Colonic mucosa (tissue), 4 donors: ENCODE measurements at regions not wholly inside any gene's neighbourhood (a gene's known extent, or its start where the extent isn't known, plus 50 kb on each side); places are given as distances from the start of the nearest gene placed in this dataset.

Source experiments
- DNase-seq: peaks from one replicate; pipeline ENCODE4 v3.0.0-alpha.2; 2020
- H3K27ac ChIP-seq: fragments of 200-600 bp; one replicate; pipeline ENCODE4 v1.8.0; 2021
- H3K27me3 ChIP-seq: fragments of 200-600 bp; one replicate; pipeline ENCODE4 v1.8.0; 2021
- H3K36me3 ChIP-seq: fragments of 200-600 bp; one replicate; pipeline ENCODE4 v1.8.0; 2021
- H3K4me1 ChIP-seq: fragments of 200-600 bp; one replicate; pipeline ENCODE4 v1.8.0; 2021; ENCODE audit warnings: mild to moderate bottlenecking
- H3K4me3 ChIP-seq: fragments of 200-600 bp; one replicate; pipeline ENCODE4 v1.8.0; 2021
- H3K9ac ChIP-seq, 2 donors: one replicate each; pipeline ENCODE4 v1.7.0; 2013; ENCODE audit warnings: control low read depth in 2 of 2, low read depth in 2 of 2, low read length in 2 of 2
- H3K9me3 ChIP-seq: fragments of 200-600 bp; one replicate; pipeline ENCODE4 v1.8.0; 2021
- CTCF ChIP-seq: fragments of 200-600 bp; IDR thresholded peaks from one replicate; pipeline ENCODE4 v1.8.0; 2022; ENCODE audit warnings: antibody characterized with exemption, mild to moderate bottlenecking
- intact Hi-C: fragments of 100-400 bp; cut with DNase I; formaldehyde crosslinking; loops from one replicate; pipeline ENCODE4 v1.14.1; 2022
- donor health status: healthy.
- donor health status: DM: no; HTN: no; CAD: no.
- donor health status: DM: no; HTN: no; CAD: no.

- no peak overlapping the region for H3K9ac ChIP-seq
- H3K36me3 ChIP-seq = no peaks in the 10 kb centered on the region
- no peak for TF ChIP-seq CTCF
- no peak for DNase-seq
- H3K27ac ChIP-seq = no peak overlapping the region
- no peaks in the 10 kb centered on the region for H3K27me3 ChIP-seq
- H3K9me3 ChIP-seq = no peaks in the 10 kb centered on the region
- intact Hi-C loops = loop anchor here (1.0 to 10.0 kb wide), 3 partner anchors 109 to 908 kb away; partner anchors contain the start of gene FUT8
- no peak overlapping the region for H3K4me3 ChIP-seq
- H3K4me1 ChIP-seq = no peaks in the 10 kb centered on the region
Observed at GRCh38 chr14:66069830-66070541, 416.2 kb upstream of the CCDC196 start.

- TF ChIP-seq CTCF = peak; percentile 84
- H3K27me3 ChIP-seq = no peaks in the 10 kb centered on the region
- no peak overlapping the region for H3K9ac ChIP-seq
- H3K4me1 ChIP-seq = no peaks in the 10 kb centered on the region
- peak; percentile 70 for DNase-seq
- H3K4me3 ChIP-seq = no peak overlapping the region
- intact Hi-C loops = loop anchor here (1.0 to 10.0 kb wide), 3 partner anchors 109 to 908 kb away; partner anchors contain the start of gene FUT8
- H3K9me3 ChIP-seq = no peaks in the 10 kb centered on the region
- no peaks in the 10 kb centered on the region for H3K36me3 ChIP-seq
- H3K27ac ChIP-seq = no peak overlapping the region
Observed at GRCh38 chr14:66070542-66071319, 415.4 kb upstream of the CCDC196 start.

- TF ChIP-seq CTCF = no peak
- intact Hi-C loops = loop anchor here (5.0 to 10.0 kb wide), 2 partner anchors 658 to 910 kb away; partner anchors contain the start of gene FUT8
- no peak for DNase-seq
Observed at GRCh38 chr14:66072190-66073084, 413.7 kb upstream of the CCDC196 start.

GRCh38 chr14:66074537-66074936 lies 411.6 kb upstream of the CCDC196 start:
- Histone ChIP-seq H3K27ac (no peak overlapping the region), H3K4me3 (no peak overlapping the region), H3K36me3 (no peaks in the 10 kb centered on the region), H3K27me3 (no peaks in the 10 kb centered on the region), H3K9ac (no peak overlapping the region), H3K9me3 (no peaks in the 10 kb centered on the region), H3K4me1 (no peaks in the 10 kb centered on the region)
- intact Hi-C loops = loop anchor here (5.0 to 10.0 kb wide), 2 partner anchors 660 to 912 kb away; partner anchors contain the start of gene FUT8
- no peak for DNase-seq
- no peak for TF ChIP-seq CTCF

More at GRCh38 chr14:66072190-66073084, 413.7 kb upstream of the CCDC196 start:
- no peak overlapping the region for H3K27ac ChIP-seq
- no peak overlapping the region for H3K4me3 ChIP-seq
- no peaks in the 10 kb centered on the region for H3K9me3 ChIP-seq
- H3K27me3 ChIP-seq = no peaks in the 10 kb centered on the region
- no peaks in the 10 kb centered on the region for H3K4me1 ChIP-seq
- no peaks in the 10 kb centered on the region for H3K36me3 ChIP-seq
- H3K9ac ChIP-seq = no peak overlapping the region

- TF ChIP-seq CTCF = no peak
Observed at GRCh38 chr14:66076176-66076575, 410.0 kb upstream of the CCDC196 start.

More at GRCh38 chr14:66076176-66076575, 410.0 kb upstream of the CCDC196 start:
- H3K4me3 ChIP-seq = no peak overlapping the region
- H3K27me3 ChIP-seq = no peaks in the 10 kb centered on the region
- no peak overlapping the region for H3K27ac ChIP-seq
- no peaks in the 10 kb centered on the region for H3K9me3 ChIP-seq
- no peak for DNase-seq
- H3K4me1 ChIP-seq = no peaks in the 10 kb centered on the region
- intact Hi-C loops = loop anchor here (10.0 kb wide), 1 partner anchor 661 kb away; the partner anchor contains the start of gene FUT8
- no peak overlapping the region for H3K9ac ChIP-seq
- no peaks in the 10 kb centered on the region for H3K36me3 ChIP-seq
